HG02884 (cell line): ENCODE measurements at regions not wholly inside any gene's neighbourhood (a gene's known extent, or its start where the extent isn't known, plus 50 kb on each side); places are given as distances from the start of the nearest gene placed in this dataset.
"Not testable (repeated sequence)": the region's sequence is repeated elsewhere in the genome, so short reads cannot be mapped to it uniquely, and the experiment has no call there.

Source experiments
- ATAC-seq: cut with Tn5 transposase; IDR thresholded peaks from one replicate; pipeline ENCODE4 v1.9.1; 2021; ENCODE audit warnings: mild to moderate bottlenecking, moderate library complexity; ENCODE audit not compliant: unreplicated experiment

DNA sequence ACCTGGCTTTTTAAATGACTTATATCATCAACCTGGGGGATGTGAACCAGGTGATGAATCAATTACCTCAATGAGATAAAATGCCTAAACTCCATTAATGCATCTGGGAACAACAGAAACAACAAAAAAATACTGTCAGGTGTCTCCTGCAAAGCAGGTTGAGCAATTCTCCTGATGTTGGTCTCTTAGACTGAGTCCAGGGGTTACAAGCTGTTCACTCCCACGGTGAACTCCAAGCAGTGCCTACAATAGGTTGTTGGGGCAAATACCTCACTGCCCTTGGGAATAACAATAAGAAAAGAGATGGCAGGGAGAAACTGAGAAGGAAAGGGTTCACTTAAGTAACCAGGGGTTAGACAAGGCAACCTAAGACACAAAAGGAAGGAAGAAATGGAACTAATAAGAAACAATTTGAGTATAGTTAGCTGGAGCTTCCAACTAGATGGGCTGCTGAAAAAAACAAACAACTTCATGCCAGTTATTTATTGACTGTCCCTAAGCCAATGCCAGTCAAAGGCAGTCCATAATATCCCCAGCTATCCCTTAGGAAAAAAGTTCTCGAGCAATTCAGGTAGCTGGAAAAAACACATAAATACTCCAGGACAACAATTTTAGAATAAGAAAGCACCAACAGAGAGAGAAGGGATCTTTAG is 97.6 kb upstream of the MAGI3 start:
- no peak for ATAC-seq

DNA sequence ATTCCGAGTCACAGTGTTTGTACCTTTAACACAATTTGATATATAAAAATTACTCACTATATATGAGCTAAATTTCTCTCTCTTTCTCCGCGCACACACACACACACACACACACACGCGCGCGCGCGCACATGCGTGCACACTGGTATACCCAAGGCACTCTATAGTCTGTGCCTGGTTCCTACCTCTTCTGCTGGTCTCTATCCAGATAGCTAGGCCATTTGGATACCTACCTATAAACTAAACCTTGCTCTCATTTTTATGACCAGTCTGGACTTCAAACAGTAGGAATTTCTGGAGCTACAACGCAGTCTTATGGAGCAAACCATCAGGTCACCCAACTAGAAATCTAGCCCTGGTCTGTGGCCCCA is 97.1 kb upstream of the MAGI3 start:
- no peak for ATAC-seq

DNA sequence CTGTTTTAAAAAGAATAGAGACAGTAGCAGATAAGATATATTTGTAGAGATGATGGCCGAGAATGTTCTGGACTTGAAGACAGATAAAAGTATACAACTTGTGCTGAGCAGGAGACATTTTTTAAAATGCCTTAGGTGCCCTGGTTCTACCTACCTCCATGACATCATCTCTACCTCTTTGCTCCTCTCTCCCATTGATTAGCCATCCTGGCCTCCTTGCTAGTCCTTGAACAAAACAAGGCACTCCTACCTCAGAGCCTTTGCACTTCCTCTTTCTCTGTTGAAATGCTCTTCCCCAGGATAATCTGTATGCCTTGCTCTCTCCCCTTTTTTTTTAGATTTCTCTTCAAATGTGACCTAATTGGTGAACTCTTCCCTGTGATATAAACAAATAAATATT is 92.6 kb upstream of the MAGI3 start:
- ATAC-seq, result no peak

GRCh38 chr1:113298941-113299340 is 91.4 kb upstream of the MAGI3 start:
- no peak for ATAC-seq

GRCh38 chr1:113302636-113303035 is 87.7 kb upstream of the MAGI3 start:
- no peak for ATAC-seq

GRCh38 chr1:113303267-113303666 is 87.0 kb upstream of the MAGI3 start:
- ATAC-seq, result no peak

GRCh38 chr1:113305029-113305428 is 85.3 kb upstream of the MAGI3 start:
- ATAC-seq, result not testable (repeated sequence)

GRCh38 chr1:113307771-113308445 is 82.4 kb upstream of the MAGI3 start:
- no peak for ATAC-seq

DNA sequence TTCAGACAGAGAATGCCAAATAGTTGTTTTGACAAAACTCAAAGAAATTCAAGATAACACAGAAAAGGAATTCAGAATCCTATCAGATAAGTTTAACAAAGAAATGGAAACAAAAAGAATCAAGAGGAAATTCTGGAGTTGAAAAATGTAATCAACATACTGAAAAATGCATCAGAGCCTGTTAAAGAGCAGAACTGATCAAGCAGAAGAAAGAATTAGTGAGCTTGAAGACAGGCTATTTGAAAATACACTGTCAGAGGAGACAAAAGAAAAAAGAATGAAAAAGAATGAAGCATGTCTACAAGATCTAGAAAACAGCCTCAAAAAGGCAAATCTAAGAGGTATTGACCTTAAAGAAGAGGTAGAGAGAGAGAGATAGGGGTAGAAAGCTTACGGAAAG is 77.7 kb upstream of the MAGI3 start:
- not testable (repeated sequence) for ATAC-seq

DNA sequence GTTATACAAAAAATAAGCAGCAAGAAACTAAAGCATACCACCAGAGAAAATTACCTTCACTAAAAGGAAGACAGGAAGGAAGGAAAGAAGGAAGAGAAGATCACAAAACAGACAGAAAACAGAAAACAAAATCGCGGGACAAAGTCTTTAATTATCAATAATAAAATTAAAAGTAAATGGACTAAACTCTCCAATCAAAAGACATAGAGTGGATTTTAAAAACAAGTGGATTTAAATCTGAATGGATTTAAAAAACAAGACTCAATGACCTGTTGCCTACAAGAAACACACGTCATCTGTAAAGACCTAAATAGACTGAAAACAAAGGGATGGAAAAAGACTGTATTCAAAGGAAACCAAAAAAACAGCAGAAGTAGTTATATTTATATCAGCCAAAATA is 75.7 kb upstream of the MAGI3 start:
- no peak for ATAC-seq

- ATAC-seq, result no peak
Measured at GRCh38 chr1:113320272-113320671, 70.0 kb upstream of the MAGI3 start.

GRCh38 chr1:113320972-113321680 is 69.2 kb upstream of the MAGI3 start:
- ATAC-seq, result no peak

GRCh38 chr1:113321771-113322387 is 68.4 kb upstream of the MAGI3 start:
- ATAC-seq, result no peak

DNA sequence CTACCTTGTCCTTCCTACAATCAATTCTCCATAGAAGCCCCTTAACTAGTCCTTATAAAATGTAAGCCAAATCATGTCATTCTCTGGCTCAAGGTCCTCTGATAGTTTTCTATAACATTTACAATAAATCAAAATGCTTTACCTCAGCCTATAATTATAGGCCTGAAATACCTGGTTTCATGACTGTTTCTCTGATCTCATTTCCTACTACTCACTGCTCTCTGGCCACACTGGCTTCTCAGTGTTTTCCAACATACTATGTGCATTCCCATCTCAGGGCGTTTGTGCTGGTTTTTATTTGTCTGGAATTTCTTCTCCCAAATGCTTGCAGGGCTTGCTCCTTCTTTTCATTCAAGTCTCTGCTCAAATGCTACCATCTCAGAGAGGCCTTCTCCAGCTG is 67.9 kb upstream of the MAGI3 start:
- no peak for ATAC-seq

- ATAC-seq, result no peak
Measured at GRCh38 chr1:113325022-113325421, 65.3 kb upstream of the MAGI3 start.

DNA sequence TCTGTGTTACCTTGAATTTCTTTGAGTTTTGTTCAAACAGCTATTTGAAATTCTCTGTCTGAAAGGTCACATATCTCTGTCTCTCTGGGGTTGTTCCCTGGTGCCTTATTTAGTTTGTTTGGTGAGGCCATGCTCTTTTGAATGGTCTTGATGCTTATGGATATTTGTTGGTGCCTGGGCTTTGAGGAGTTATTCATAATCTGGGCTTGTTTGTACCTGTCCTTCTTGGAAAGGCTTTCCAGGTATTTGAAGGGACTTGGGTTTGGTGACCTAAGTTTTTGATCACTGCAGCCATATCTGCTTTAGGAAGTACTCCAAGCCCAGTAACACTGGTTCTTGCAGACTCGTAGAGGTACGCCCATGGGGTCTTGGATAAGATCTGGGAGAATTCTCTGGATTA is 63.3 kb upstream of the MAGI3 start:
- ATAC-seq, result no peak

GRCh38 chr1:113333056-113333455 is 57.3 kb upstream of the MAGI3 start:
- no peak for ATAC-seq

DNA sequence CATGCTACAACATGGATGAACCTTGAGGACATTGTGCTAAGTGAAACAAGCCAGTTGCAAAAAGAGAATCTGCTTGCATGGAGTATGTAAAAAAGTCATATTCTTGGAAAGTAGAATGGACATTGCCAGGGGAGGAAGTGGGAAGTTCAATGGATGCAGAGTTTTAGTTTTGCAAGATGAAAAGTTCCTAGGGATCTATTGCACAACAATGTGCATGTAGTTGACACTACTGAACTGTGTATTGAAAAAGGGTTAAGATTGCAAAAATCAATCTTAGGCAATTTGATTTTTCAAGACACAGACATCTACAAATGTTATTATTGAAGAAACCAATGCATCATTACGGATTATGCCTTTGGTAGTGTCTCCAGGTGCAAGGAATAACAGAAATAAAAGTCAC is 50.3 kb upstream of the MAGI3 start:
- ATAC-seq, result no peak
